ENCODE measurements at regions not wholly inside any gene's neighbourhood (a gene's known extent, or its start where the extent isn't known, plus 50 kb on each side); places are given as distances from the start of the nearest gene placed in this dataset.

DNA sequence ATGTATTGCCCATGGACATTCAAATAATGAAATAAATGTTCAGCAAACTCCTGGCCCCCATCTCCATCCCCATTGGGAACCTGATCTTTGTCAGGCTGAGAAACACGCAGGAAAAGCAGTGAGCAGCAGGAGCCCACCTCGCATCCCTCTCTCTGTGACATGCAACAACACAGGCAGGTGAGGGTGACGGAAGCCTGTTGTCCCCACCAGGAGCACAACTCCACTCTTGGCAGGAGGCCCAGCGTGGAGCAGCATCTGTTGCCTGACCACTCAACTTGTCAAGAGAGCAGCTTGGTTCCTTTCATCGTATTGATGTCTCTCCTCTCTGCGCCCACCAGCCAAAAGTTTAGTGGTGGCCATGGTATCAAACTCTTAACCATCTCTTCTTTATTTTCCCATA is 586.9 kb upstream of the ARID1B start:
- no peak for TF ChIP-seq POLR2A (IDR thresholded peaks at IDR 0.05; ENCODE audit: low read length)
- TF ChIP-seq GATA1 (IDR thresholded peaks at IDR 0.05; ENCODE audit: low read depth, low read length), result no peak
